GM12892 (cell line): ENCODE measurements at regions not wholly inside any gene's neighbourhood (a gene's known extent, or its start where the extent isn't known, plus 50 kb on each side); places are given as distances from the start of the nearest gene placed in this dataset.

Experiments
- DNase-seq: peaks from one replicate; pipeline ENCODE4 v3.0.0; 2011; ENCODE audit not compliant: insufficient read length
- FAIRE-seq: peaks from 2 replicates; lab custom pipeline; 2011; peaks lifted over from hg19 to GRCh38; lab: Jason Lieb, UNC
- POLR2A ChIP-seq: IDR thresholded peaks from 2 replicates; pipeline ENCODE4 v1.6.1; 2011; ENCODE audit warnings: low read depth, low read length, control low read depth
- POLR2AphosphoS5 ChIP-seq: IDR thresholded peaks from 2 replicates; pipeline ENCODE4 v1.6.1; 2011; ENCODE audit warnings: low read depth, low read length, control low read depth
- TAF1 ChIP-seq: IDR thresholded peaks from 2 replicates; pipeline ENCODE4 v1.6.1; 2011; ENCODE audit warnings: low read depth, mild to moderate bottlenecking, control low read depth, low read length, borderline replicate concordance

- DNase-seq (no peak), FAIRE-seq (no peak)
- TF ChIP-seq POLR2AphosphoS5 (no peak), TAF1 (no peak), POLR2A (no peak)
These were observed 158.8 kb downstream of the MACROH2A1 start for GRCh38 chr5:135240283-135240633.

- DNase-seq (no peak), FAIRE-seq (no peak)
- no peak for TF ChIP-seq POLR2A
- TF ChIP-seq POLR2AphosphoS5, result no peak
- no peak for TF ChIP-seq TAF1
These were observed 159.4 kb downstream of the MACROH2A1 start for GRCh38 chr5:135239453-135240282.

DNA sequence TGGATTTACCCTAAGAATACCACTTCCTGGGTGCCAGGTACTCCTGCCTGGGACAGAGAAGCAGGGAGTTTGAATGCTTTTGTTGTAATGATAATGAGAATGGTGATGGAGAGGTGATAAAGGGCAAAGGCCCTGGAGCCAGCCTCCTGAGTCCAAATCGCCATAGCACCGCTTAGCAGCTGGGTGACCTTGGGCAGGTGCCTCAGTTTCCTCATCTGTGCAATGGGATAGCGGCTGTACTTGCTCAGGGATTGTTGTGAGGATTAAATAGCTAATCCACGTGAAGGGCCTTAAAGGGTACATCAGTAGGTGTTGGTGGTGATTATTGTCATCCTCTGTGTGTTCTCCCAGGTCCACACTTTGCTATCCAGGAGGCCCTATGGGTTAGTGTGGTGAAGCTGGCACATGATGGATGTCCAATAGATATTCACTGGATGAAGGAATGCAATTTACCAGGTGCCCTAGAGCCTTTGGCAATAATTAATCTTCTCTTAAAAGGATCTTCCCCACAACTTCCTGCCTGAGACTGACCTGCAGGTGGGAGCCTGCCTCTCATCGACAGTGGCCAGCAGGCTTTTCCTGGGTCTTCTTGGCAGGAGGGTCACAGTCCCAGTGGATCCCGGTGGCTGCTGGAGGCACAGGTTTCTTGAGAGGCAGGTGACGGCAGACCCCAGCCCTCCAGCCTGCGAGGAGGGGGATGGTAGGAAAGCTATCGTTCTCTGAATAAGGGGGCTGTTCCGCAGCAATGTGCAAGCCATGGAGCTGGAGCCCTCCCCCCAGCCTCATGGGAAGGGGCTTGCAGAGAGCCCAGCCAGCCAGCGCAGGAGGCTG, 160.2 kb downstream of the MACROH2A1 start:
- TF ChIP-seq POLR2AphosphoS5, result no peak
- FAIRE-seq (no peak), DNase-seq (no peak)

GRCh38 chr5:135237748-135238103, 161.3 kb downstream of the MACROH2A1 start:
- no peak for DNase-seq
- TF ChIP-seq POLR2A, result no peak
- TF ChIP-seq TAF1, result no peak
- no peak for TF ChIP-seq POLR2AphosphoS5
- no peak for FAIRE-seq

GRCh38 chr5:135236908-135237747, 161.9 kb downstream of the MACROH2A1 start:
- no peak for FAIRE-seq
- TF ChIP-seq POLR2AphosphoS5 (no peak), TAF1 (no peak), POLR2A (no peak)
- DNase-seq, result no peak

DNA sequence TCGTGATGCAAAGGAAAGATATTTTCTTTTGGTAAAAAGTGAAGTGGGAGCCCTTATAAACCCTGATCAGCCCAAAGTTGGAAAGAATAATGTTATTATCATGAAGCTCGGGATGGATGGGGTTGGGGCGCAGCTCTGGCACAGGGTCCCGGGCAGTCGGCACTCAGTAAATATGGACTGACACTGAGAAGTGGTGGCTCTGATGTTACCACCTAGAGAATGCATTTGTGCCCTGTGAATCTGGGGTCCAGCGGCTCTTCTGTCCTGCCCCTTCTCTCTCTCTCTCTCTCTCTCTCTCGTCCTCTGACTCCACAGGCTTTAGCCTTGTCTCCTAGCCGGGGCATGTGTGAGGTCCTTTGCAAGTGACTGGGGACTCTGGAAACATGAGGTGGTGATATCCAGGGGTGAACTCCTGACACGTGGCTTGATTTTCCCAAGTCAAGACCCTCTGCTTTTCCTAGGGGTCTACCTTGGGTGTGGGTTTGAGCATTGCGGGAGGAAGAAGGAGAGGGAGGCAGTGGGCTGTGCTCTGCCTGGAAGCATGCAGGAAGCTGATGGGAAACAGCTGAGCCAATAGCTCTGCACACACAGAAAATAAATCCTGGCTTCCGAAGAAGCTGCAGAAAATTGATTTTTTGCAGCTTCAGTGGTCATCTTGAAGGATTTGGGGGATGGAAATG, 162.7 kb downstream of the MACROH2A1 start:
- FAIRE-seq, result no peak
- no peak for TF ChIP-seq POLR2A
- TF ChIP-seq TAF1, result no peak
- no peak for TF ChIP-seq POLR2AphosphoS5

GRCh38 chr5:135235551-135236227, 163.3 kb downstream of the MACROH2A1 start:
- no peak for FAIRE-seq
- TF ChIP-seq POLR2A (no peak), TAF1 (no peak), POLR2AphosphoS5 (no peak)

More for the DNA sequence above, 162.7 kb downstream of the MACROH2A1 start:
- DNase-seq, result no peak

DNA sequence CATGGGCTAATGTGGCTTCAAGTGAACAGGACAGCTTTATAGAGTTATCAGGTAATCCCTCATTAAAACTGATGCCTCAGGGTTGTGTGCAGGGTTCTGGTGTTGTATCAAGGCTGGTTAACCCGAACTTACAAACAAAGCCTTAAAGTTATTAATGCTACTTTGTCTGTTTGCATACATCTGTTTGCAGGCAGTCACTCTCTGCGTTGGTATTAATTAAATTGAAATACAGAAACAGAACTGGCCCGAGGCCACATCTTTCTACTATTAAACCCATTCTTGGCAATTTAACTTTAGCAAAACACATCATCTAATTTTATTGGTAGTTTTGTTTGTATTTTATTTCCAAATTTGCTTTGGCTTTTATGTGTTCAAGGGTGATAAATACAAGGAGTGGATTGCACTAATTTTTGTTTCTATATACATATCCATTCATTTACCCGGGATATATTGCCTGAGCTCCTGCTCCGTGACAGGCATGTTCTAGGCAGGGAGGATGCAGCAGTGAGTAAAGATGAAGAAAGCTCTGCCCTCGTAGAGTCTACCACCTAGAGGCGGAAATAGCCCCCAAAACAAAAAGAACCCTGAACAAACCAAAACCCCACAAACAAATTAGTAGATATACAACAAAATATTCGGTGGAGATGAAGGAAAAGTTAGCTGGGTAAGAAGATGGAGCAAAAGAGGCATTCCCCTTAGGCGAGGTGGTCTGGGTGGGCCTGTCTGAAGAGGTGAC, 164.2 kb downstream of the MACROH2A1 start:
- DNase-seq (no peak), FAIRE-seq (no peak)
- TF ChIP-seq POLR2A (no peak), TAF1 (no peak), POLR2AphosphoS5 (no peak)

More at GRCh38 chr5:135235551-135236227, 163.3 kb downstream of the MACROH2A1 start:
- no peak for DNase-seq

DNA sequence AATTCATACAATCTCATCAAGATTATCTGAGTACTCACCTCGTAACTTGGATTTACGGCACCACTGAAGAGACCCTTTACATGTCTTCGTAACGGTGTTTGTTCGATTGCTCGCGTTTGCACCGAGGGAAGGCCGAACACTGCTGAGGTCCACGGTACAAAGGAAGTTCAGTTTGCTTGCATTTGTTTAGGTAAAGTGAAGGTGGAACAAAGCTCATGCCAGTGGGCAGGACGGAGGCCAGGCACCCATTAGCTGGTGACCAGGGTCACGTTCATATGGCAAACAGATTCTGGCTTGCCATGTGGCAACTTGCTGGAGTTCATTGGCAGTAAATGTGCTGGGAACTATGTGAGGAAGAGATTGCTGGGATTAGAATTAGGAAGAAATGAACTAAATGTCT, 164.8 kb downstream of the MACROH2A1 start:
- no peak for TF ChIP-seq POLR2AphosphoS5
- TF ChIP-seq TAF1, result no peak
- TF ChIP-seq POLR2A, result no peak
- FAIRE-seq (no peak), DNase-seq (no peak)

DNA sequence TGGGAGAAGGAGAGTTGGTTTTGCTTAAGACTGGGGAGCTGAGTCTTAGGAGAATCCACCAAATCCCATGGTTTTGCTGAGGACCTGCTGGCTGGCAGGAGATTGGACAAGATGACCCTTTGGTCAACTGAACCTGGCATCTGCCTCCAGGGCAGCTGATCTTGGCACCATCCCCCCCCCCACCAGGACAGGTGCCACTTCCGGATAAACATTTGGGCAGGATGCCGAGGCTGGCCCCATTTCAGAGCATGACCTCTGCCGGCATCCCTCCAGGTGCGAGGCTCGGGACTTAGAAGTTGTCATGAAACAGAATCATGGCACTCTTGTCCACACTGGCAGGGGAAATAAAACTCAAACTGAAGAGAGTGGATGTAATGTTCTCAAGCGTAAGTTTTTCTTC, 165.6 kb downstream of the MACROH2A1 start:
- FAIRE-seq, result no peak
- TF ChIP-seq TAF1 (no peak), POLR2AphosphoS5 (no peak), POLR2A (no peak)
- no peak for DNase-seq
